ENCODE measurements at regions not wholly inside any gene's neighbourhood (a gene's known extent, or its start where the extent isn't known, plus 50 kb on each side); places are given as distances from the start of the nearest gene placed in this dataset.
A peak's percentile ranks its signal among the peaks of the same experiment; 100 is the strongest.

- DNase-seq (ENCODE audit: low spot score) = no peak
These were observed 67.3 kb upstream of the CDON start for GRCh38 chr11:126129727-126130671.

GRCh38 chr11:126127898-126128297 lies 65.2 kb upstream of the CDON start:
- DNase-seq (ENCODE audit: low spot score) = no peak

GRCh38 chr11:126127284-126127845 lies 64.7 kb upstream of the CDON start:
- DNase-seq (ENCODE audit: low spot score) = no peak

GRCh38 chr11:126124231-126124661 lies 61.6 kb upstream of the CDON start:
- no peak for DNase-seq (ENCODE audit: low spot score)

- no peak for DNase-seq (ENCODE audit: low spot score)
These were observed 61.0 kb upstream of the CDON start for GRCh38 chr11:126123686-126124085.

GRCh38 chr11:126122863-126123262 lies 60.2 kb upstream of the CDON start:
- no peak for DNase-seq (ENCODE audit: low spot score)

- no peak for DNase-seq (ENCODE audit: low spot score)
These were observed 58.6 kb upstream of the CDON start for GRCh38 chr11:126121296-126121695.

- no peak for DNase-seq (ENCODE audit: low spot score)
These were observed 56.1 kb upstream of the CDON start for GRCh38 chr11:126118806-126119205.

GRCh38 chr11:126115816-126116331 lies 53.2 kb upstream of the CDON start:
- DNase-seq (ENCODE audit: low spot score) = no peak

- DNase-seq (ENCODE audit: low spot score) = no peak
These were observed 52.4 kb upstream of the CDON start for GRCh38 chr11:126115127-126115495.

GRCh38 chr11:126114486-126115126 lies 51.9 kb upstream of the CDON start:
- DNase-seq (ENCODE audit: low spot score) = no peak

- DNase-seq (ENCODE audit: low spot score) = no peak
These were observed 51.3 kb upstream of the CDON start for GRCh38 chr11:126113963-126114362.

GRCh38 chr11:126113515-126113957 lies 50.9 kb upstream of the CDON start:
- DNase-seq (ENCODE audit: low spot score) = peak; percentile 90

- no peak for DNase-seq (ENCODE audit: low spot score)
These were observed 50.3 kb upstream of the CDON start for GRCh38 chr11:126113012-126113411.

- no peak for DNase-seq (ENCODE audit: low spot score)
These were observed 49.9 kb upstream of the CDON start for GRCh38 chr11:126112547-126112946.

All from LoVo (cell line).